ENCODE measurements at regions not wholly inside any gene's neighbourhood (a gene's known extent, or its start where the extent isn't known, plus 50 kb on each side); places are given as distances from the start of the nearest gene placed in this dataset.

DNA sequence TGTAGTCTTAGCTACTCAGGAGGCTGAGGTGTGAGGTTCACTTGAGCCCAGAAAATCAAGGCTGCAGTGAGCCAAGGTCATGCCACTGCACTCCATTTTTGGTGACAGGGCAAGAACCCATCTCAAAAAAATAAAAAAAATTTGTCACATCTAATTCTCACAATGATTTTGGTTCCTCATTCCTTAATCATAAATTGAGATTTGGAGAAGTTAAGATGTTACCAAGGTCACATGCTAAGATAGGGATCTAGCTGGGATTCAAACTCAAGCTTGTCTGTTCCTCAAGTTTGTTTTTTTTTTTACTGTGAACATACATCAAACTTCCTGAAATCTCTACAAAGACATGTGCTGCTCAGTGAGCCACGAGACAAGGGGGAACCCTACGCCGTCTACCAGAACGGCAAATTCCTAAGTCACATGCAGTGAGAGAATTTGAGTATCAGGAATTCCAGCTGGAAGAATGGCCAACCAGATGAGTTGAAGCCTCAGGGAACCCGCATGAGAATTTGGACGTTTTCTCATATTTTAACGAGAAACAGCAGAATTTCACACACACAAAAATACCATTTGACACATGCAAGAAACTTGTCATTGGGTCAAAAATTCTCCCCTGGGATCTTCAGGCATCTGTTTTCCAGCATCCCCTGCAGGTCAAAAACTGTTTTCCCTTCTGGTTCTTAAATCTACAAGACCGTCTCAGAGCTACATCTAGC, 414.1 kb upstream of the GOT2 start:
- Histone ChIP-seq H4K20me1 (ENCODE audit: control insufficient read depth, insufficient read depth, low read depth, low read length) (no peaks in the 10 kb centered on the region), H3K4me1 (ENCODE audit: control insufficient read depth, low read length) (no peaks in the 10 kb centered on the region)
- TF ChIP-seq, protein P1, sequence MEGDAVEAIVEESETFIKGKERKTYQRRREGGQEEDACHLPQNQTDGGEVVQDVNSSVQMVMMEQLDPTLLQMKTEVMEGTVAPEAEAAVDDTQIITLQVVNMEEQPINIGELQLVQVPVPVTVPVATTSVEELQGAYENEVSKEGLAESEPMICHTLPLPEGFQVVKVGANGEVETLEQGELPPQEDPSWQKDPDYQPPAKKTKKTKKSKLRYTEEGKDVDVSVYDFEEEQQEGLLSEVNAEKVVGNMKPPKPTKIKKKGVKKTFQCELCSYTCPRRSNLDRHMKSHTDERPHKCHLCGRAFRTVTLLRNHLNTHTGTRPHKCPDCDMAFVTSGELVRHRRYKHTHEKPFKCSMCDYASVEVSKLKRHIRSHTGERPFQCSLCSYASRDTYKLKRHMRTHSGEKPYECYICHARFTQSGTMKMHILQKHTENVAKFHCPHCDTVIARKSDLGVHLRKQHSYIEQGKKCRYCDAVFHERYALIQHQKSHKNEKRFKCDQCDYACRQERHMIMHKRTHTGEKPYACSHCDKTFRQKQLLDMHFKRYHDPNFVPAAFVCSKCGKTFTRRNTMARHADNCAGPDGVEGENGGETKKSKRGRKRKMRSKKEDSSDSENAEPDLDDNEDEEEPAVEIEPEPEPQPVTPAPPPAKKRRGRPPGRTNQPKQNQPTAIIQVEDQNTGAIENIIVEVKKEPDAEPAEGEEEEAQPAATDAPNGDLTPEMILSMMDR (IDR thresholded peaks at IDR 0.05; ENCODE audit: low read depth, low read length, poor library complexity, severe bottlenecking), result no peak
- TF ChIP-seq EZH2phosphoT487 (IDR thresholded peaks at IDR 0.05; ENCODE audit: borderline replicate concordance, low read length), result no peak

GRCh38 chr16:59146140-59146539, 412.0 kb upstream of the GOT2 start:
- no peaks in the 10 kb centered on the region for H3K36me3 ChIP-seq (ENCODE audit: control insufficient read depth, low read length)
- no peaks in the 10 kb centered on the region for H3K79me2 ChIP-seq (ENCODE audit: control insufficient read depth, low read length)
- H3K9me2 ChIP-seq (replicated peaks; ENCODE audit: control insufficient read depth, low read length), result no peaks in the 10 kb centered on the region
- H3K27me3 ChIP-seq (ENCODE audit: control insufficient read depth, low read length), result 0 out of 2 replicates have a peak, but pooled peaks cover 2% of the 10 kb centered on the region
- no peak overlapping the region for H3K4me3 ChIP-seq (ENCODE audit: low read length)
- H3K4me1 ChIP-seq (ENCODE audit: control insufficient read depth, low read length), result no peaks in the 10 kb centered on the region
- no peak overlapping the region for H3K4me2 ChIP-seq (ENCODE audit: low read length)
- H3K27ac ChIP-seq (ENCODE audit: low read depth, low read length), result no peak overlapping the region
- no peaks in the 10 kb centered on the region for H3F3A ChIP-seq (ENCODE audit: control insufficient read depth, insufficient read depth)
- TF ChIP-seq, protein P1 (IDR thresholded peaks at IDR 0.05; ENCODE audit: low read depth, low read length, poor library complexity, severe bottlenecking), result no peak
- TF ChIP-seq EZH2phosphoT487 (IDR thresholded peaks at IDR 0.05; ENCODE audit: borderline replicate concordance, low read length), result no peak
- no peaks in the 10 kb centered on the region for H4K20me1 ChIP-seq (ENCODE audit: control insufficient read depth, insufficient read depth, low read depth, low read length)
- no peaks in the 10 kb centered on the region for H3K9me3 ChIP-seq (ENCODE audit: control insufficient read depth, insufficient read depth, low read length)

More for the DNA sequence above, 414.1 kb upstream of the GOT2 start:
- no peak overlapping the region for H3K27ac ChIP-seq (ENCODE audit: low read depth, low read length)
- no peaks in the 10 kb centered on the region for H3K9me3 ChIP-seq (ENCODE audit: control insufficient read depth, insufficient read depth, low read length)
- H3K4me2 ChIP-seq (ENCODE audit: low read length), result no peak overlapping the region
- no peak overlapping the region for H3K4me3 ChIP-seq (ENCODE audit: low read length)
- H3F3A ChIP-seq (ENCODE audit: control insufficient read depth, insufficient read depth), result no peaks in the 10 kb centered on the region
- H3K79me2 ChIP-seq (ENCODE audit: control insufficient read depth, low read length), result no peaks in the 10 kb centered on the region
- H3K36me3 ChIP-seq (ENCODE audit: control insufficient read depth, low read length), result no peaks in the 10 kb centered on the region
- no peaks in the 10 kb centered on the region for H3K9me2 ChIP-seq (replicated peaks; ENCODE audit: control insufficient read depth, low read length)
- 0 out of 2 replicates have a peak, but pooled peaks cover 2% of the 10 kb centered on the region for H3K27me3 ChIP-seq (ENCODE audit: control insufficient read depth, low read length)

- TF ChIP-seq, protein P1 (IDR thresholded peaks at IDR 0.05; ENCODE audit: low read depth, low read length, poor library complexity, severe bottlenecking), result no peak
- TF ChIP-seq EZH2phosphoT487 (IDR thresholded peaks at IDR 0.05; ENCODE audit: borderline replicate concordance, low read length), result no peak
- no peaks in the 10 kb centered on the region for H4K20me1 ChIP-seq (ENCODE audit: control insufficient read depth, insufficient read depth, low read depth, low read length)
- H3K27ac ChIP-seq (ENCODE audit: low read depth, low read length), result no peak overlapping the region
- H3F3A ChIP-seq (ENCODE audit: control insufficient read depth, insufficient read depth), result no peaks in the 10 kb centered on the region
- no peaks in the 10 kb centered on the region for H3K9me3 ChIP-seq (ENCODE audit: control insufficient read depth, insufficient read depth, low read length)
- H3K4me2 ChIP-seq (ENCODE audit: low read length), result no peak overlapping the region
- no peaks in the 10 kb centered on the region for H3K36me3 ChIP-seq (ENCODE audit: control insufficient read depth, low read length)
- 0 out of 2 replicates have a peak, but pooled peaks cover 2% of the 10 kb centered on the region for H3K27me3 ChIP-seq (ENCODE audit: control insufficient read depth, low read length)
- no peaks in the 10 kb centered on the region for H3K4me1 ChIP-seq (ENCODE audit: control insufficient read depth, low read length)
- no peaks in the 10 kb centered on the region for H3K9me2 ChIP-seq (replicated peaks; ENCODE audit: control insufficient read depth, low read length)
- no peaks in the 10 kb centered on the region for H3K79me2 ChIP-seq (ENCODE audit: control insufficient read depth, low read length)
- no peak overlapping the region for H3K4me3 ChIP-seq (ENCODE audit: low read length)
Measured at GRCh38 chr16:59144841-59145240, 410.7 kb upstream of the GOT2 start.

Data from DOHH2 (cell line).